SH-SY5Y (cell line): ENCODE measurements at regions not wholly inside any gene's neighbourhood (a gene's known extent, or its start where the extent isn't known, plus 50 kb on each side); places are given as distances from the start of the nearest gene placed in this dataset.

Experiments
- GATA2 ChIP-seq: IDR thresholded peaks from 2 replicates; pipeline ENCODE4 v1.6.1; 2011; ENCODE audit warnings: mild to moderate bottlenecking, low read depth, low read length
- GATA3 ChIP-seq: IDR thresholded peaks from 2 replicates; pipeline ENCODE4 v1.6.1; 2011; ENCODE audit warnings: low read depth, mild to moderate bottlenecking, low read length, moderate library complexity

- TF ChIP-seq GATA2, result no peak
- no peak for TF ChIP-seq GATA3
These were observed 384.5 kb upstream of the TENM3 start for GRCh38 chr4:181858741-181859140.
